GM10248 (cell line): ENCODE measurements at regions not wholly inside any gene's neighbourhood (a gene's known extent, or its start where the extent isn't known, plus 50 kb on each side); places are given as distances from the start of the nearest gene placed in this dataset.

Experiments
- CTCF ChIA-PET: fragments of 300-600 bp; sonication (Branson Sonifier 250); formaldehyde crosslinking; extraction: SDS; loops from one replicate; lab custom pipeline; 2021; ENCODE audit warnings: antibody characterized with exemption; lab: Yijun Ruan, JAX
- POLR2A ChIA-PET: fragments of 350-650 bp; sonication (Branson Sonifier 250); formaldehyde crosslinking; extraction: SDS; loops from one replicate; lab custom pipeline; 2020; ENCODE audit warnings: antibody characterized with exemption; lab: Yijun Ruan, JAX
- DNase-seq: peaks from one replicate; pipeline ENCODE4 v3.0.0; 2012; ENCODE audit errors: extremely low spot score
- TF ChIP-seq, protein P1 (sequence below): IDR thresholded peaks from 2 replicates; pipeline ENCODE4 v1.5.1; 2012; ENCODE audit warnings: mild to moderate bottlenecking, low read depth; ENCODE audit errors: extremely low read depth, missing control alignments, control extremely low read depth

DNA sequence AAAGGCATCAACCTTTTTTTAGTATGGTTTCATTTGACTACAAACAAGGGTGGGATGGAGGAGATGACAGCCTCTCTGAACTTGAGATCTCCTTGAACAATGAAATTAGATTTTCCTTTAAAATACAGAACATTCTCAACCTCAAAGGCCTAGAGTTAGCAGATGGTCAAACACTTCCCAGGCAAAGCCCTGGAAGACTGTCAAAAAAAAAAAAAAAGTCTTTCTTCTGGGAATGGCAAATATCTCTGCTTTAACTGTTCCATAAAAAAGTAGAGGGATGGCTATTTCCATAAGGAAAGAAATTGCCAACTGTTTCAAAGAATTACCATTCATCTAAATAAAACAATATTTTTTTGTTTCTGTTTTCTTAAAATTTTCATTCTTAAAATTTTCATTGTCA lies 870.8 kb downstream of the GALC start:
- DNase-seq = no peak
- TF ChIP-seq, protein P1, sequence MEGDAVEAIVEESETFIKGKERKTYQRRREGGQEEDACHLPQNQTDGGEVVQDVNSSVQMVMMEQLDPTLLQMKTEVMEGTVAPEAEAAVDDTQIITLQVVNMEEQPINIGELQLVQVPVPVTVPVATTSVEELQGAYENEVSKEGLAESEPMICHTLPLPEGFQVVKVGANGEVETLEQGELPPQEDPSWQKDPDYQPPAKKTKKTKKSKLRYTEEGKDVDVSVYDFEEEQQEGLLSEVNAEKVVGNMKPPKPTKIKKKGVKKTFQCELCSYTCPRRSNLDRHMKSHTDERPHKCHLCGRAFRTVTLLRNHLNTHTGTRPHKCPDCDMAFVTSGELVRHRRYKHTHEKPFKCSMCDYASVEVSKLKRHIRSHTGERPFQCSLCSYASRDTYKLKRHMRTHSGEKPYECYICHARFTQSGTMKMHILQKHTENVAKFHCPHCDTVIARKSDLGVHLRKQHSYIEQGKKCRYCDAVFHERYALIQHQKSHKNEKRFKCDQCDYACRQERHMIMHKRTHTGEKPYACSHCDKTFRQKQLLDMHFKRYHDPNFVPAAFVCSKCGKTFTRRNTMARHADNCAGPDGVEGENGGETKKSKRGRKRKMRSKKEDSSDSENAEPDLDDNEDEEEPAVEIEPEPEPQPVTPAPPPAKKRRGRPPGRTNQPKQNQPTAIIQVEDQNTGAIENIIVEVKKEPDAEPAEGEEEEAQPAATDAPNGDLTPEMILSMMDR = no peak
- ChIA-PET POLR2A (no interaction called here), CTCF (no interaction called here)

DNA sequence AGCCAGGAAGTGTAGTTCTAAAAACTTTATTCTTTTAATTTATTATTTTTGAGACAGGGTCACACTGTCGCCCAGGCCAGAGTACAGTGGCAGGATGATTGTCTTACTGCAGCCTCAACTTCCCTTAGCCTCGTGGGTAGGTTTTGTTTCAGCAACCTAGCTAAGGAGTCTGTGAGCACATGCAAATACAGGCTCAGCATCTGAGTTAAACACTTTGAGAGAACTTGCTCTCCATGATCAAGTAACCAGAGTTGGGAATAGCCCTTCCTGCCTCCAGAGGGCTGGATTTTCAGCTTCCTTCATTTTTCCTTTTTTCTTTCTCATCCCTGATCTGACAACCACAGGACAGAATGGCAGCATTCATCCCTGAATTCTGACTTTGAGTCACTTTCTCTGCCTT lies 871.3 kb downstream of the GALC start:
- DNase-seq = no peak
- ChIA-PET CTCF (no interaction called here), POLR2A (no interaction called here)
- TF ChIP-seq, protein P1 = no peak

DNA sequence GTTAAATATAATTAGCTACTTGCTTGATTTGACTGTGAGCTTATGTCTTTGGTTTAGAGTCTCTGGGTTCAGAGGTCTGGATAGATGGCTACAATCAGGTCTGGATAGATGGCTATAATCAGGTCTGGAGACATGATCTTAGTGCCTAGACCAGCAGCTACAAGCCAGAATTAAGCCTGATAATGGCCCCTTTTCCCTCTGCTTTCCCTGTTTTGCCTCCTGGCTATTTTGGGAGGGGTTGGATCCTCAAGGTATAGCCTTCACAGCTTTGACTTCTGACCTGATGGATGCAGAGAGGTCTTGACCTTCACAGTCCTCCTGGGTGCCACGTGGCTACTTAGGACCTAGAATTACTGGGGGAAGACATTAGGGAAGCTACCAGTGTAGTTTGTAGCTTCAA lies 877.7 kb downstream of the GALC start:
- CTCF ChIA-PET = interaction anchor here (0.7 to 1.8 kb wide), 5 partner anchors 10 to 70 kb away, joined by 3 to 6 read pairs (median 3); no protein-coding TSS in a partner anchor
- POLR2A ChIA-PET = no interaction called here
- TF ChIP-seq, protein P1 = no peak
- DNase-seq = no peak

DNA sequence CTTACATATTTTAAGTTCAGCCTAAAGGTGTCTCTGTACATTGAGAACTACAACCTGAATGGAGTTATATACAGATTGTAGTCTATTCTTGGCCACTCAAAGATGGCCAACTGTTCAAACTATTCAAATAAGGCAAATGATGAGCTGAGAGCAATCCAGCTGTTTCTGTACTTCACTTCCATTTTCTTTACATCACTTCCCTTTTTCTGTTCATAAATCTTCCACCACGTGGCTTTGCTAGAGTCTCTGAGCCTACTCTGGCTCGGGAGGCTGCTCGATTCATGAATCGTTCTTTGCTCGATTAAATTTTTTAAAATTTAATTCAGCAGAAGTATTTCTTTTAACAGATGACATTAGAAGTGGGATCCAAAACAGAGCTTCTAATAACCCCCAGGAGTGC lies 879.7 kb downstream of the GALC start:
- TF ChIP-seq, protein P1 = no peak
- no peak for DNase-seq
- CTCF ChIA-PET = interaction anchor here (0.9 to 1.4 kb wide), 2 partner anchors 17 to 19 kb away, joined by 3 read pairs; no protein-coding TSS in a partner anchor
- POLR2A ChIA-PET = no interaction called here

DNA sequence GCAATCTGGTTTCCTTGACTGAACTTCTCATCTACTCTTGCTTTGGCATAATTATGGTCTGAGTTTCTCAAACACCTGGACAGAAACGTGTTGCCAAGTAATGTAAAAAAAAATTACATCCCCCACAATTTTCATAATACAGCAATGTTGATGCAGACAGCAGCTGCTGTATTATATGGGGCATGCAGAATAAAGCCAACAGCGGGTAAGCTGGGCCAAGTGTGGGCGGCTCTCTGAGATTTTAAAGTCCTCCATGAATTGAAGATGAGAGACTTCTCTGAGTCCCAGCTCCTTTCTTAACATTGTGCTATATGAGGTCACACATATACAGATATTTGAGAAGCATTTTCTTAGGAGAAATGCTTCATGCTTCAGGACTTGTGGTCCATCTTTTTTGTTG lies 881.2 kb downstream of the GALC start:
- ChIA-PET POLR2A (no interaction called here), CTCF (no interaction called here)
- TF ChIP-seq, protein P1 = no peak
- DNase-seq = no peak

DNA sequence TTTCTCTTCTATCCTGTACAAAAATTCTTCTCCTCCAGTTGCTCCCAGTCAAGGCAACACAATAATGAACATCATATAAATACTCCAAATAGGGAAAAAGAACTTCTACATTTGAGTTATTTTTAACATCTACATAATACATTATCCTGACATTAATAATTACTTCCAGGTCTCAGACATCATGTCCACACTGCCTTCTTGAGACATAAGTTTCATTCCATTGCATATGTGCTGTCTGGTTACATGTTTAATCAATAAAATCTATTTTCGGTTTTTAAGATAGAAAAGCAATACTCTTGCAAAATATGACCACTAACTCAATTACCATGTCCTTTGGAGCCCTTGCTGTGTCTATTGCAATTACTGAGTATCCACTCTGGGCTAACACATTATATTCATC lies 881.9 kb downstream of the GALC start:
- POLR2A ChIA-PET = no interaction called here
- TF ChIP-seq, protein P1 = no peak
- no peak for DNase-seq
- CTCF ChIA-PET = no interaction called here

DNA sequence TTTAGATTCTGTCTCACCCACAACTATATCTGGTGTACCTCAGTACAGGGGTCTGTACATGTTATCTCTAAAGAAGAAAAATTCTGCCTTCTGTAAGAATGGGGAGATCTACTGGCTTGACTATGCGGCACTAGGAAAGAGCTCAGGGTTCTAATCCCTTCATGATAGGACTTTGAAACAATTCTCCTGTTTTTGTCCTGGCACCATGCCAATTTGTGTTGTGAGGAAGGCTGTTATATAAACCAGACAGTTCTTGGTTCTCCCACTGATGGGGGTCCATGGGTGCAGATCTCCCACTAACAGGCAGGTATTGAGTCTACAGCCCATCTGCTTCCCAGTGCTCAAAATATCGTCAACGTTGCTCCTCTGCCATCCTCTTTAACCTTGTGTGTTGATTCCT lies 883.7 kb downstream of the GALC start:
- CTCF ChIA-PET = no interaction called here
- POLR2A ChIA-PET = no interaction called here

More for the DNA sequence above, 883.7 kb downstream of the GALC start:
- no peak for DNase-seq
- TF ChIP-seq, protein P1 = no peak
